AG10803 (cell line): ENCODE measurements at regions not wholly inside any gene's neighbourhood (a gene's known extent, or its start where the extent isn't known, plus 50 kb on each side); places are given as distances from the start of the nearest gene placed in this dataset.

Experiments used
- DNase-seq: peaks from one replicate; pipeline ENCODE4 v3.0.0; 2010; ENCODE audit warnings: low read depth
- H3K4me3 ChIP-seq: 2 replicates; pipeline ENCODE4 v1.5.1; 2011; ENCODE audit warnings: mild to moderate bottlenecking, low read length, control low read depth
- TF ChIP-seq, protein P1 (sequence below): conservative IDR thresholded peaks from 2 replicates; pipeline ENCODE4 v1.5.1; 2011; ENCODE audit warnings: mild to moderate bottlenecking, low read length, control low read depth, inconsistent platforms

DNA sequence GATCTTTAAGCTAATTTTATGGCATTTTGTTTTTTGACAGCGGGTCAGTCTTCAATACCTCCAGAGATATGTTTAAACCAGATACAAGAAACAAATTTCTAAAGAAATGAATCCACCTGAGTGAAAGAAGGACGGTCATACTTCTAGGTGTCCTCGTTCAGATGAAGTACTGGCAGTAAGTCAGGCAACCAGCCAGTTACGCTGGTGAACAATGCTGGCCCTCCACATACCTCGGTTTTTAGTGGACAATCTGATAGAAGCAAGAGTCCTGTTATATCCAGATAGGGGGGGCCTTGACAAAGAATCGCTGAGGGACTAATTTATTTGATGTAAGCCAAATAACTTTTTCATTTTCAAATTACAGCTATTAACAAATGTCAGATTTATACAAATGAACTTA is 266.4 kb upstream of the KLF14 start:
- DNase-seq, result no peak
- TF ChIP-seq, protein P1, sequence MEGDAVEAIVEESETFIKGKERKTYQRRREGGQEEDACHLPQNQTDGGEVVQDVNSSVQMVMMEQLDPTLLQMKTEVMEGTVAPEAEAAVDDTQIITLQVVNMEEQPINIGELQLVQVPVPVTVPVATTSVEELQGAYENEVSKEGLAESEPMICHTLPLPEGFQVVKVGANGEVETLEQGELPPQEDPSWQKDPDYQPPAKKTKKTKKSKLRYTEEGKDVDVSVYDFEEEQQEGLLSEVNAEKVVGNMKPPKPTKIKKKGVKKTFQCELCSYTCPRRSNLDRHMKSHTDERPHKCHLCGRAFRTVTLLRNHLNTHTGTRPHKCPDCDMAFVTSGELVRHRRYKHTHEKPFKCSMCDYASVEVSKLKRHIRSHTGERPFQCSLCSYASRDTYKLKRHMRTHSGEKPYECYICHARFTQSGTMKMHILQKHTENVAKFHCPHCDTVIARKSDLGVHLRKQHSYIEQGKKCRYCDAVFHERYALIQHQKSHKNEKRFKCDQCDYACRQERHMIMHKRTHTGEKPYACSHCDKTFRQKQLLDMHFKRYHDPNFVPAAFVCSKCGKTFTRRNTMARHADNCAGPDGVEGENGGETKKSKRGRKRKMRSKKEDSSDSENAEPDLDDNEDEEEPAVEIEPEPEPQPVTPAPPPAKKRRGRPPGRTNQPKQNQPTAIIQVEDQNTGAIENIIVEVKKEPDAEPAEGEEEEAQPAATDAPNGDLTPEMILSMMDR, result no peak
- no peak overlapping the region for H3K4me3 ChIP-seq

- no peak overlapping the region for H3K4me3 ChIP-seq
- DNase-seq, result no peak
- TF ChIP-seq, protein P1, result no peak
Observed at GRCh38 chr7:131000873-131001272, 266.9 kb upstream of the KLF14 start.

- H3K4me3 ChIP-seq, result no peak overlapping the region
- TF ChIP-seq, protein P1, result no peak
- no peak for DNase-seq
Observed at GRCh38 chr7:131002600-131002999, 268.6 kb upstream of the KLF14 start.

DNA sequence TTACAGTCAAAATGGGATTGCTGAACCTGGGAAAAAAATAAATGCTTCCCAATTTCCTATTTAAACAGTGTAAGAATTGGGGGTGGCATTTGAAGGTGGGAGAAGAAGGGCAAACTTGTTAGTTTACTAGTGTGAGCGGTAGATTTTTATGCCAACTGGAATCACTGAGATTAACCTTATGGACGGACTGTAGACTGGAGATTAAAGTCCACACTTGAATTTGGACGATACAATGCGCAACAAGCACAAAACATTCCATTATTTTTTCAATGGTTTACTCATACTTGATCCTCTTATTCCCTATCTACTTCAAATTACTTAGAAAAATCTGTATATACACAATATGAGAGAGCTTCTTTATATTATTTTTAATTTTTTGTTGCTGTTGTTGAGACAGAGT is 269.6 kb upstream of the KLF14 start:
- TF ChIP-seq, protein P1, result no peak
- DNase-seq, result no peak
- H3K4me3 ChIP-seq, result no peak overlapping the region

- TF ChIP-seq, protein P1, result no peak
- no peak overlapping the region for H3K4me3 ChIP-seq
- DNase-seq, result no peak
Observed at GRCh38 chr7:131004371-131004770, 270.4 kb upstream of the KLF14 start.

DNA sequence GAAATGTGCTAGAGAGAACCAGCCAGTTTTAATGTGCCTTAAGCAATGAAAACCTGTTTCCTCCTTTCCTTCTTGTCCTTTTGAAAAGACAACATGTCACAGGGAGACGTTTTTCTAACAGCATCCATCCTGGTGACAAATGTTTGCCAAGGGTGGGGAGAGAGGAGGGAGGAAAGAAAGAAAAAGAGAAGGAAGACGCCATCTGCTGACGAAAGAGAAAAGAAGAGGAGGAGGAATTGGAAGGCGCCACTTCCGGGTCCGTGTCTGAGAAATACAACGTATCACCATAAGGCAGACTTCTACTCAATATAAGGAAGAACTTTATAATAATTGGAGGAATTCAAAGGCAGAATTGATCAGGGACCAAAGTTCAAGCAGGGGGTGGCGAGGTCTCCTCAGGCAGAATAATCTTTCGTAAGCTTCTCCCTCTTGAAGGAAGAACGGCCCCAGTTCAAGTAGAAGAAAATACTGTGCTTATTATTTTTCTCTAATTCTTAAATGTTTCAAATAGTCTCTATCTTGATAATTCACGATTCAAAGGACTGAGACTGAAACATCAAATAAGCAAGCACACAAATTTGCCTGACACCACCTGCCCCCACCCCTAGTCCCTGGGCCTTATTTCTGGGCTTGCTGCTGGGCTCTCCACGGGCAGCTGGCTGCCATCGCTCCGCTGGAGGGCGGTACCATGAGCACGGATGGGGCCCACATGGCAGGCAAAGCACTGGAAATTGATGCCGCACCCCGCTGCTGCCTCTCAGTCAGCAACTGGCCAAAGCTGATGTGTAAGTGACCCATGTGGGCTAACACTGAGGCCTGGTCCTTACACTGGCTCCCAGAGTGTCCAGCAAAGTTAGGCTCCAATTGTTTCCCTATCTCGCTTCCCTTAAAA is 273.7 kb upstream of the KLF14 start:
- DNase-seq, result peak; percentile 77
- TF ChIP-seq, protein P1, result peak; percentile 67
- H3K4me3 ChIP-seq, result peak overlapping the region; percentile 5; the same call in 1 of the 2 replicates
